Nephron progenitor cell (in vitro differentiated cells): ENCODE measurements at regions not wholly inside any gene's neighbourhood (a gene's known extent, or its start where the extent isn't known, plus 50 kb on each side); places are given as distances from the start of the nearest gene placed in this dataset.

ENCODE experiments used
- DNase-seq: peaks from one replicate; pipeline ENCODE4 v3.0.0; 2021
- H3K27ac Mint-ChIP-seq: 2 replicates; pipeline ENCODE4 v1.8.0; 2021; ENCODE audit warnings: mild to moderate bottlenecking, moderate library complexity, mixed read lengths
- H3K27me3 Mint-ChIP-seq: 2 replicates; pipeline ENCODE4 v1.8.0; 2021; ENCODE audit warnings: mild to moderate bottlenecking, low read depth, mixed read lengths; ENCODE audit not compliant: poor library complexity
- H3K36me3 Mint-ChIP-seq: 2 replicates; pipeline ENCODE4 v1.8.0; 2021; ENCODE audit warnings: low read depth, mixed read lengths
- H3K4me1 Mint-ChIP-seq: 2 replicates; pipeline ENCODE4 v1.8.0; 2021; ENCODE audit warnings: mixed read lengths
- H3K4me3 Mint-ChIP-seq: 2 replicates; pipeline ENCODE4 v1.8.0; 2021; ENCODE audit warnings: mild to moderate bottlenecking, moderate library complexity, mixed read lengths
- H3K9me3 Mint-ChIP-seq: 2 replicates; pipeline ENCODE4 v1.8.0; 2021; ENCODE audit warnings: mild to moderate bottlenecking, moderate library complexity, mixed read lengths
- CTCF ChIP-seq: fragments of 200-600 bp; sonication (generic); IDR thresholded peaks from 2 replicates; pipeline ENCODE4 v1.5.0; 2021; ENCODE audit warnings: antibody characterized with exemption

GRCh38 chr6:91352321-91352720, 765.4 kb upstream of the MAP3K7 start:
- Mint-ChIP-seq H3K4me3 (no peak overlapping the region), H3K4me1 (no peaks in the 10 kb centered on the region), H3K9me3 (no peaks in the 10 kb centered on the region), H3K27ac (no peak overlapping the region), H3K27me3 (no peaks in the 10 kb centered on the region), H3K36me3 (no peaks in the 10 kb centered on the region)
- no peak for DNase-seq
- TF ChIP-seq CTCF = no peak

- TF ChIP-seq CTCF = no peak
- DNase-seq = no peak
These were observed 763.5 kb upstream of the MAP3K7 start for GRCh38 chr6:91350146-91350908.

GRCh38 chr6:91341473-91341872, 754.6 kb upstream of the MAP3K7 start:
- no peak overlapping the region for H3K4me3 Mint-ChIP-seq
- H3K27me3 Mint-ChIP-seq = no peaks in the 10 kb centered on the region
- peaks cover 11% of the 10 kb centered on the region for H3K9me3 Mint-ChIP-seq
- no peak for DNase-seq
- H3K4me1 Mint-ChIP-seq = peaks cover 11% of the 10 kb centered on the region
- no peak overlapping the region for H3K27ac Mint-ChIP-seq
- H3K36me3 Mint-ChIP-seq = no peaks in the 10 kb centered on the region
- TF ChIP-seq CTCF = no peak

More at GRCh38 chr6:91350146-91350908, 763.5 kb upstream of the MAP3K7 start:
- Mint-ChIP-seq H3K36me3 (no peaks in the 10 kb centered on the region), H3K4me3 (no peak overlapping the region), H3K4me1 (no peaks in the 10 kb centered on the region), H3K27ac (no peak overlapping the region), H3K27me3 (no peaks in the 10 kb centered on the region), H3K9me3 (no peaks in the 10 kb centered on the region)

GRCh38 chr6:91340896-91341395, 754.1 kb upstream of the MAP3K7 start:
- peaks cover 11% of the 10 kb centered on the region for H3K4me1 Mint-ChIP-seq
- no peaks in the 10 kb centered on the region for H3K27me3 Mint-ChIP-seq
- no peak for TF ChIP-seq CTCF
- H3K9me3 Mint-ChIP-seq = peaks cover 11% of the 10 kb centered on the region
- no peak overlapping the region for H3K4me3 Mint-ChIP-seq
- no peak for DNase-seq
- H3K36me3 Mint-ChIP-seq = no peaks in the 10 kb centered on the region
- no peak overlapping the region for H3K27ac Mint-ChIP-seq

- Mint-ChIP-seq H3K27ac (no peak overlapping the region), H3K27me3 (no peaks in the 10 kb centered on the region), H3K4me3 (no peak overlapping the region), H3K9me3 (peaks cover 11% of the 10 kb centered on the region), H3K36me3 (no peaks in the 10 kb centered on the region), H3K4me1 (peaks cover 11% of the 10 kb centered on the region)
- peak; percentile 37 for TF ChIP-seq CTCF
- DNase-seq = no peak
These were observed 751.1 kb upstream of the MAP3K7 start for GRCh38 chr6:91337967-91338366.

- H3K4me1 Mint-ChIP-seq = no peaks in the 10 kb centered on the region
- H3K4me3 Mint-ChIP-seq = no peak overlapping the region
- no peak for TF ChIP-seq CTCF
- no peaks in the 10 kb centered on the region for H3K36me3 Mint-ChIP-seq
- no peaks in the 10 kb centered on the region for H3K9me3 Mint-ChIP-seq
- H3K27ac Mint-ChIP-seq = no peak overlapping the region
- H3K27me3 Mint-ChIP-seq = no peaks in the 10 kb centered on the region
- no peak for DNase-seq
These were observed 744.0 kb upstream of the MAP3K7 start for GRCh38 chr6:91330896-91331295.
